OCI-LY1 (cell line): ENCODE measurements at regions not wholly inside any gene's neighbourhood (a gene's known extent, or its start where the extent isn't known, plus 50 kb on each side); places are given as distances from the start of the nearest gene placed in this dataset.

Experiments used
- CTCF ChIP-seq: fragments of 200-600 bp; sonication (generic), shearing (Covaris generic); IDR thresholded peaks from 2 replicates; pipeline ENCODE4 v1.5.1; 2017; ENCODE audit warnings: mild to moderate bottlenecking, antibody characterized with exemption, low read length, moderate library complexity, mixed read lengths
- EZH2 ChIP-seq: fragments of 200-600 bp; sonication (generic), shearing (Covaris generic); IDR thresholded peaks from 2 replicates; pipeline ENCODE4 v1.8.0; 2017; ENCODE audit warnings: borderline replicate concordance, mixed run types, mild to moderate bottlenecking, antibody characterized with exemption, low read length, moderate library complexity, mixed read lengths

GRCh38 chr13:47813718-47814117 lies 187.4 kb downstream of the SUCLA2 start:
- no peak for TF ChIP-seq CTCF
- TF ChIP-seq EZH2 = no peak
